Breast epithelium (tissue), 4 donors: ENCODE measurements at regions not wholly inside any gene's neighbourhood (a gene's known extent, or its start where the extent isn't known, plus 50 kb on each side); places are given as distances from the start of the nearest gene placed in this dataset.

Experiments
- DNase-seq, 2 donors: peaks; one replicate each; pipeline ENCODE4 v3.0.0-alpha.2; 2019; ENCODE audit warnings: low spot score in 2 of 2
- H3K27ac ChIP-seq, 2 donors: fragments of 200-600 bp; sonication (generic) in 1 of 2; one replicate each; pipeline ENCODE4 v1.5.1; 2016 to 2019; ENCODE audit warnings: mild to moderate bottlenecking in 1 of 2
- H3K27me3 ChIP-seq, 2 donors: fragments of 200-600 bp; sonication (generic) in 1 of 2; one replicate each; pipeline versions ENCODE4 v1.5.1 to v1.6.0; 2017 to 2019; ENCODE audit warnings: control low read depth in 1 of 2, mild to moderate bottlenecking in 1 of 2
- H3K36me3 ChIP-seq: fragments of 200-600 bp; one replicate; pipeline ENCODE4 v1.5.1; 2019
- H3K4me1 ChIP-seq, 2 donors: fragments of 200-600 bp; sonication (generic); one replicate each; pipeline ENCODE4 v1.5.1; 2016 to 2019; ENCODE audit warnings: control low read depth in 1 of 2
- H3K4me3 ChIP-seq, 3 donors: fragments of 200-600 bp; sonication (generic); 1 replicate in 2 of 3; 2 replicates in 1 of 3; pipeline ENCODE4 v1.5.1; 2016 to 2019; ENCODE audit warnings: mild to moderate bottlenecking in 3 of 3, moderate library complexity in 2 of 3
- H3K9me3 ChIP-seq, 2 donors: fragments of 200-600 bp; sonication (generic) in 1 of 2; one replicate each; pipeline ENCODE4 v1.5.1; 2016 to 2019; ENCODE audit warnings: control low read depth in 1 of 2
- CTCF ChIP-seq, 3 donors: fragments of 450-650 bp; IDR thresholded peaks; one replicate each; pipeline ENCODE4 v1.5.1; 2016 to 2017; ENCODE audit warnings: antibody characterized with exemption in 3 of 3, mild to moderate bottlenecking in 3 of 3, moderate library complexity in 3 of 3
- POLR2A ChIP-seq: fragments of 450-650 bp; IDR thresholded peaks from one replicate; pipeline ENCODE4 v1.6.1; 2016; ENCODE audit warnings: antibody characterized with exemption, mild to moderate bottlenecking, moderate library complexity
- POLR2AphosphoS5 ChIP-seq, 3 donors: sonication (generic); formaldehyde crosslinking; IDR thresholded peaks; one replicate each; pipeline ENCODE4 v1.6.1; 2017; ENCODE audit warnings: antibody characterized with exemption in 3 of 3
- intact Hi-C: fragments of 100-400 bp; cut with DNase I; formaldehyde crosslinking; loops from one replicate; pipeline ENCODE4 v1.15.1; 2023; ENCODE audit warnings: low total_unique reads

GRCh38 chr6:1463275-1463674, 73.9 kb downstream of the FOXF2 start:
- H3K27me3 ChIP-seq = no peaks in the 10 kb centered on the region
- no peaks in the 10 kb centered on the region for H3K9me3 ChIP-seq
- TF ChIP-seq POLR2AphosphoS5 (IDR thresholded peaks at IDR 0.05) = no peak
- H3K36me3 ChIP-seq = no peaks in the 10 kb centered on the region
- intact Hi-C loops = no loop called here
- H3K4me3 ChIP-seq = no peak overlapping the region
- H3K27ac ChIP-seq = no peak overlapping the region
- no peaks in the 10 kb centered on the region for H3K4me1 ChIP-seq
- no peak for DNase-seq

- Histone ChIP-seq H3K4me1 (no peaks in the 10 kb centered on the region), H3K36me3 (no peaks in the 10 kb centered on the region), H3K9me3 (no peaks in the 10 kb centered on the region), H3K4me3 (no peak overlapping the region), H3K27ac (no peak overlapping the region), H3K27me3 (no peaks in the 10 kb centered on the region)
- no peak for TF ChIP-seq POLR2AphosphoS5 (IDR thresholded peaks at IDR 0.05)
- no peak for TF ChIP-seq POLR2A
- TF ChIP-seq CTCF (IDR thresholded peaks at IDR 0.05) = no peak
- no peak for DNase-seq
- intact Hi-C loops = no loop called here
Measured at GRCh38 chr6:1463751-1464426, 74.5 kb downstream of the FOXF2 start.

- no peak for DNase-seq
- H3K4me1 ChIP-seq = no peaks in the 10 kb centered on the region
- no peak overlapping the region for H3K4me3 ChIP-seq
- no peaks in the 10 kb centered on the region for H3K27me3 ChIP-seq
- intact Hi-C loops = loop anchor here (5.0 kb wide), 1 partner anchor 1542 kb away; no protein-coding TSS in a partner anchor
- no peaks in the 10 kb centered on the region for H3K36me3 ChIP-seq
- no peak for TF ChIP-seq CTCF (IDR thresholded peaks at IDR 0.05)
- no peak for TF ChIP-seq POLR2AphosphoS5 (IDR thresholded peaks at IDR 0.05)
- TF ChIP-seq POLR2A = no peak
- no peak overlapping the region for H3K27ac ChIP-seq
- no peaks in the 10 kb centered on the region for H3K9me3 ChIP-seq
Measured at GRCh38 chr6:1464781-1465370, 75.5 kb downstream of the FOXF2 start.

GRCh38 chr6:1468126-1468525, 78.8 kb downstream of the FOXF2 start:
- intact Hi-C loops = loop anchor here (1.0 to 5.0 kb wide), 2 partner anchors 9 to 1539 kb away; no protein-coding TSS in a partner anchor
- Histone ChIP-seq H3K4me1 (no peaks in the 10 kb centered on the region), H3K9me3 (no peaks in the 10 kb centered on the region), H3K4me3 (no peak overlapping the region), H3K27ac (no peak overlapping the region), H3K27me3 (no peaks in the 10 kb centered on the region), H3K36me3 (no peaks in the 10 kb centered on the region)
- no peak for DNase-seq
- no peak for TF ChIP-seq POLR2A
- TF ChIP-seq CTCF (IDR thresholded peaks at IDR 0.05) = no peak
- TF ChIP-seq POLR2AphosphoS5 (IDR thresholded peaks at IDR 0.05) = no peak

- no peaks in the 10 kb centered on the region for H3K4me1 ChIP-seq
- H3K27me3 ChIP-seq = no peaks in the 10 kb centered on the region
- DNase-seq = no peak
- no peak overlapping the region for H3K4me3 ChIP-seq
- intact Hi-C loops = no loop called here
- TF ChIP-seq POLR2A (no peak), CTCF (IDR thresholded peaks at IDR 0.05) (no peak), POLR2AphosphoS5 (IDR thresholded peaks at IDR 0.05) (no peak)
- no peaks in the 10 kb centered on the region for H3K9me3 ChIP-seq
- no peak overlapping the region for H3K27ac ChIP-seq
- no peaks in the 10 kb centered on the region for H3K36me3 ChIP-seq
Measured at GRCh38 chr6:1470040-1470439, 80.7 kb downstream of the FOXF2 start.
